DOHH2 (cell line): ENCODE measurements at regions not wholly inside any gene's neighbourhood (a gene's known extent, or its start where the extent isn't known, plus 50 kb on each side); places are given as distances from the start of the nearest gene placed in this dataset.

ENCODE experiments used
- H3F3A ChIP-seq: fragments of 200-600 bp; sonication (generic), shearing (Covaris generic); 2 replicates; pipeline ENCODE4 v1.6.0; 2016; ENCODE audit warnings: antibody characterized with exemption, mild to moderate bottlenecking; ENCODE audit not compliant: control insufficient read depth, insufficient read depth
- H3K27ac ChIP-seq: fragments of 200-600 bp; sonication (generic); 2 replicates; pipeline ENCODE4 v1.5.1; 2014; ENCODE audit warnings: low read depth, mild to moderate bottlenecking, low read length, moderate library complexity
- H3K27me3 ChIP-seq: fragments of 200-600 bp; sonication (generic); 2 replicates; pipeline ENCODE4 v1.6.1; 2014; ENCODE audit warnings: mild to moderate bottlenecking, low read length, mixed read lengths; ENCODE audit not compliant: control insufficient read depth
- H3K36me3 ChIP-seq: fragments of 200-600 bp; sonication (generic); 2 replicates; pipeline ENCODE4 v1.6.1; 2014; ENCODE audit warnings: mild to moderate bottlenecking, low read length, moderate library complexity, mixed read lengths; ENCODE audit not compliant: control insufficient read depth
- H3K4me1 ChIP-seq: fragments of 200-600 bp; sonication (generic); 2 replicates; pipeline ENCODE4 v1.6.1; 2014; ENCODE audit warnings: mild to moderate bottlenecking, low read length, mixed read lengths; ENCODE audit not compliant: control insufficient read depth
- H3K4me2 ChIP-seq: fragments of 200-600 bp; sonication (generic); 2 replicates; pipeline ENCODE4 v1.6.0; 2014; ENCODE audit warnings: mild to moderate bottlenecking, low read length, moderate library complexity
- H3K4me3 ChIP-seq: fragments of 200-600 bp; sonication (generic); 2 replicates; pipeline ENCODE4 v1.5.1; 2014; ENCODE audit warnings: mild to moderate bottlenecking, low read length, mixed read lengths
- H3K79me2 ChIP-seq: fragments of 200-600 bp; sonication (generic); 2 replicates; pipeline ENCODE4 v1.6.1; 2014; ENCODE audit warnings: mild to moderate bottlenecking, low read length, mixed read lengths; ENCODE audit not compliant: control insufficient read depth
- H3K9me2 ChIP-seq: fragments of 200-600 bp; sonication (generic); replicated peaks from 2 replicates; pipeline ENCODE4 v1.6.1; 2014; ENCODE audit warnings: mild to moderate bottlenecking, low read length, mixed read lengths; ENCODE audit not compliant: control insufficient read depth
- H3K9me3 ChIP-seq: fragments of 200-600 bp; sonication (generic); 2 replicates; pipeline ENCODE4 v1.6.1; 2014; ENCODE audit warnings: antibody characterized with exemption, low read length, mixed read lengths; ENCODE audit not compliant: control insufficient read depth, insufficient read depth
- H4K20me1 ChIP-seq: fragments of 200-600 bp; sonication (generic); 2 replicates; pipeline ENCODE4 v1.6.0; 2014; ENCODE audit warnings: low read depth, mild to moderate bottlenecking, antibody characterized with exemption, low read length, moderate library complexity; ENCODE audit not compliant: control insufficient read depth, insufficient read depth
- CTCF ChIP-seq: fragments of 200-600 bp; sonication (generic); IDR thresholded peaks from one replicate; pipeline ENCODE4 v1.5.1; 2014; ENCODE audit warnings: antibody characterized with exemption, mild to moderate bottlenecking, low read depth, low read length; ENCODE audit not compliant: poor library complexity, severe bottlenecking
- EZH2phosphoT487 ChIP-seq: fragments of 200-600 bp; sonication (generic); IDR thresholded peaks from 2 replicates; pipeline ENCODE4 v1.6.1; 2017; ENCODE audit warnings: borderline replicate concordance, mild to moderate bottlenecking, antibody characterized with exemption, low read length, moderate library complexity, mixed read lengths

- Histone ChIP-seq H3K4me3 (no peak overlapping the region), H3K4me1 (no peaks in the 10 kb centered on the region), H3F3A (no peaks in the 10 kb centered on the region), H4K20me1 (no peaks in the 10 kb centered on the region), H3K27me3 (no peaks in the 10 kb centered on the region), H3K79me2 (no peaks in the 10 kb centered on the region), H3K9me3 (no peaks in the 10 kb centered on the region), H3K4me2 (no peak overlapping the region), H3K27ac (no peak overlapping the region), H3K36me3 (no peaks in the 10 kb centered on the region), H3K9me2 (no peaks in the 10 kb centered on the region)
- TF ChIP-seq EZH2phosphoT487: no peak
- TF ChIP-seq CTCF: no peak
Measured at GRCh38 chr11:15688351-15688792, 573.6 kb downstream of the INSC start.

- Histone ChIP-seq H3K9me3 (no peaks in the 10 kb centered on the region), H3K9me2 (no peaks in the 10 kb centered on the region), H3K79me2 (no peaks in the 10 kb centered on the region), H3K27me3 (no peaks in the 10 kb centered on the region), H4K20me1 (no peaks in the 10 kb centered on the region), H3K36me3 (no peaks in the 10 kb centered on the region), H3K4me3 (no peak overlapping the region), H3K27ac (no peak overlapping the region), H3K4me2 (no peak overlapping the region), H3K4me1 (no peaks in the 10 kb centered on the region), H3F3A (no peaks in the 10 kb centered on the region)
- TF ChIP-seq EZH2phosphoT487 (no peak), CTCF (no peak)
Measured at GRCh38 chr11:15690320-15690719, 575.6 kb downstream of the INSC start.

- Histone ChIP-seq H3K4me1 (no peaks in the 10 kb centered on the region), H3K27me3 (no peaks in the 10 kb centered on the region), H3F3A (no peaks in the 10 kb centered on the region), H3K36me3 (no peaks in the 10 kb centered on the region), H3K27ac (no peak overlapping the region), H3K9me2 (no peaks in the 10 kb centered on the region), H3K9me3 (no peaks in the 10 kb centered on the region), H4K20me1 (no peaks in the 10 kb centered on the region), H3K79me2 (no peaks in the 10 kb centered on the region), H3K4me3 (no peak overlapping the region), H3K4me2 (no peak overlapping the region)
- TF ChIP-seq CTCF (no peak), EZH2phosphoT487 (no peak)
Measured at GRCh38 chr11:15692739-15693138, 578.0 kb downstream of the INSC start.

GRCh38 chr11:15695096-15695721, 580.5 kb downstream of the INSC start:
- no peaks in the 10 kb centered on the region for H3K79me2 ChIP-seq
- H3K9me2 ChIP-seq: no peaks in the 10 kb centered on the region
- H3K9me3 ChIP-seq: no peaks in the 10 kb centered on the region
- H3F3A ChIP-seq: no peaks in the 10 kb centered on the region
- no peak overlapping the region for H3K27ac ChIP-seq
- no peaks in the 10 kb centered on the region for H3K4me1 ChIP-seq
- H3K36me3 ChIP-seq: no peaks in the 10 kb centered on the region
- no peak for TF ChIP-seq EZH2phosphoT487
- TF ChIP-seq CTCF: no peak
- no peak overlapping the region for H3K4me3 ChIP-seq
- H3K4me2 ChIP-seq: no peak overlapping the region
- H4K20me1 ChIP-seq: no peaks in the 10 kb centered on the region
- H3K27me3 ChIP-seq: no peaks in the 10 kb centered on the region
